Neuronal stem cell (in vitro differentiated cells): ENCODE measurements at regions not wholly inside any gene's neighbourhood (a gene's known extent, or its start where the extent isn't known, plus 50 kb on each side); places are given as distances from the start of the nearest gene placed in this dataset.

Experiments
- DNase-seq: peaks from one replicate; pipeline ENCODE4 v3.0.0-alpha.2; 2013; ENCODE audit warnings: low spot score
- H2AFZ ChIP-seq: one replicate; pipeline ENCODE4 v1.6.1; 2013; ENCODE audit warnings: mild to moderate bottlenecking, low read length, inconsistent platforms
- H2AK5ac ChIP-seq: 2 replicates; pipeline ENCODE4 v1.6.1; 2013; ENCODE audit warnings: low read depth, mild to moderate bottlenecking, inconsistent platforms, low read length, moderate library complexity, mixed read lengths
- H2BK120ac ChIP-seq: 2 replicates; pipeline ENCODE4 v1.6.1; 2013; ENCODE audit warnings: low read depth, mild to moderate bottlenecking, inconsistent platforms, low read length, moderate library complexity, mixed read lengths
- H2BK12ac ChIP-seq: one replicate; pipeline ENCODE4 v1.6.1; 2013; ENCODE audit warnings: low read length, inconsistent platforms
- H2BK15ac ChIP-seq: 2 replicates; pipeline ENCODE4 v1.6.1; 2013; ENCODE audit warnings: mild to moderate bottlenecking, low read length, inconsistent platforms, mixed read lengths
- H2BK5ac ChIP-seq: one replicate; pipeline ENCODE4 v1.6.1; 2013; ENCODE audit warnings: inconsistent platforms, mild to moderate bottlenecking, low read length, moderate library complexity
- H3K14ac ChIP-seq: one replicate; pipeline ENCODE4 v1.6.1; 2013; ENCODE audit warnings: low read length, inconsistent platforms
- H3K18ac ChIP-seq: 2 replicates; pipeline ENCODE4 v1.6.1; 2013; ENCODE audit warnings: low read length, inconsistent platforms
- H3K23ac ChIP-seq: 2 replicates; pipeline ENCODE4 v1.6.1; 2013; ENCODE audit warnings: low read depth, mild to moderate bottlenecking, mixed read lengths, low read length, inconsistent platforms; ENCODE audit not compliant: poor library complexity
- H3K27ac ChIP-seq: replicated peaks from 3 replicates; pipeline ENCODE4 v1.5.1; 2013; ENCODE audit warnings: low read length, inconsistent platforms
- H3K27me3 ChIP-seq, 3 experiments: 2 replicates each; pipeline ENCODE4 v1.6.1; 2013; ENCODE audit warnings: low read length in 3 of 3, mild to moderate bottlenecking in 2 of 3, inconsistent platforms in 1 of 3, low read depth in 1 of 3, mixed read lengths in 1 of 3, moderate library complexity in 1 of 3; ENCODE audit not compliant: control insufficient read depth in 3 of 3, insufficient read depth in 3 of 3
- H3K36me3 ChIP-seq, 2 donors: replicated peaks in 1 of 2; 2 replicates each; pipeline ENCODE4 v1.6.1; 2013; ENCODE audit warnings: low read length in 2 of 2; ENCODE audit not compliant: control insufficient read depth in 2 of 2, insufficient read depth in 2 of 2
- H3K4ac ChIP-seq: 2 replicates; pipeline ENCODE4 v1.6.1; 2013; ENCODE audit warnings: inconsistent platforms, mild to moderate bottlenecking, low read length, moderate library complexity
- H3K4me1 ChIP-seq, 2 donors: 1 replicate in 1 of 2; 2 replicates in 1 of 2; pipeline ENCODE4 v1.6.1; 2013; ENCODE audit warnings: low read length in 2 of 2, low read depth in 1 of 2; ENCODE audit not compliant: control insufficient read depth in 2 of 2, insufficient read depth in 1 of 2
- H3K4me2 ChIP-seq: one replicate; pipeline ENCODE4 v1.6.1; 2013; ENCODE audit warnings: mild to moderate bottlenecking, low read length, inconsistent platforms; ENCODE audit not compliant: insufficient read depth, poor library complexity, severe bottlenecking
- H3K4me3 ChIP-seq, 2 donors: 2 replicates each; pipeline ENCODE4 v1.5.1; 2013; ENCODE audit warnings: low read length in 2 of 2, mild to moderate bottlenecking in 2 of 2, inconsistent platforms in 1 of 2, moderate library complexity in 1 of 2
- H3K79me1 ChIP-seq: one replicate; pipeline ENCODE4 v1.6.1; 2013; ENCODE audit warnings: low read depth, mild to moderate bottlenecking, inconsistent platforms, low read length, moderate library complexity
- H3K9ac ChIP-seq: one replicate; pipeline ENCODE4 v1.6.1; 2013; ENCODE audit warnings: mild to moderate bottlenecking, low read depth, low read length, inconsistent platforms; ENCODE audit not compliant: poor library complexity
- H3K9me3 ChIP-seq, 2 donors: replicated peaks in 1 of 2; 2 replicates each; pipeline versions ENCODE3 to v1.6.1; 2013; ENCODE audit warnings: low read length in 2 of 2, mild to moderate bottlenecking in 2 of 2, inconsistent platforms in 1 of 2, low read depth in 1 of 2, mixed read lengths in 1 of 2, moderate library complexity in 1 of 2; ENCODE audit not compliant: control insufficient read depth in 2 of 2, insufficient read depth in 1 of 2
- H4K8ac ChIP-seq: one replicate; pipeline ENCODE4 v1.6.1; 2013; ENCODE audit warnings: low read depth, mild to moderate bottlenecking, inconsistent platforms, low read length, moderate library complexity
- H4K91ac ChIP-seq: one replicate; pipeline ENCODE4 v1.6.1; 2013; ENCODE audit warnings: low read length, low read depth, mild to moderate bottlenecking, inconsistent platforms; ENCODE audit not compliant: poor library complexity
- WGBS, 2 donors: extraction: QIAGEN DNeasy Blood & Tissue Kit; methylation state at CpG; one replicate each; pipeline ENCODE4 v1.1.7; 2013; ENCODE audit warnings: missing lambda C conversion rate in 2 of 2, mixed read lengths in 1 of 2; ENCODE audit not compliant: insufficient read length in 2 of 2, insufficient replicate concordance in 1 of 2; ENCODE audit errors: extremely low coverage in 2 of 2; 5-methylcytosine and 5-hydroxymethylcytosine counted together

DNA sequence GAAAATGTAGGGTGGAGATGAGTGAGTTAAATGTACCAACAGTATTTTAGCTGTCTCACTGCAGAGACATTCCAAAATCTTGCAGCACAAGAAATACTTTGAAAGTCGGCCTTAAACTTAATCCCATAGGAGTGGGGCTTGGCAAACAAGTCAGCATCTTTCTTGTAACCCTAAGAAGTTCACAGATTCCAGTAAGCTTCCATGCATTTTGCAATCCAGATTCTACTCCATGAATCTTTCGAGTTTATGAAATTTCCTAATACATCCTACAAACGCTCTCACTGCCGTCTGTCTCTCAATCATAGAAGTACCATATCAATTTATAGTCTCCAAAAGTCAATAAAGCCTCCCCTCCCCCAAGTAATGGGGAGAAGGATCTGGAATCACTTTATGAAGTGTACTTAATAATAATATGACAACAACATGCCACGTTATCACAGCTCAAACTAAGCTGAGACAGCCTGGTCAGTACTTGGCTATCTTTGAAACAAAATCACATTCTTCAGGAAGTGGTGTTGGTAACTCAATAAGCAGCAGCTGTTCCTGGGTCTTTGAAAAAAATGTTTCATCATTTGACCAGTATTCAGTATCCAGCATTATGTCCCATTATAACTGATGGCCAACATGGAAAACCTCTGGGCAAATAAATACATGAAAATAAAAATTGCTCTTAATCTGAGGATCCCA lies 317.4 kb upstream of the RUNX1 start:
- Histone ChIP-seq H3K14ac (no peak overlapping the region), H3K9ac (no peak overlapping the region), H3K23ac (no peak overlapping the region), H3K27me3 (no peaks in the 10 kb centered on the region), H4K8ac (no peak overlapping the region), H3K9me3 (no peaks in the 10 kb centered on the region), H2BK15ac (no peak overlapping the region), H3K36me3 (no peaks in the 10 kb centered on the region), H2BK12ac (no peak overlapping the region), H3K18ac (no peak overlapping the region), H2BK120ac (no peak overlapping the region), H3K4me2 (no peak overlapping the region), H2BK5ac (no peak overlapping the region), H4K91ac (no peak overlapping the region), H2AK5ac (no peak overlapping the region), H3K79me1 (no peaks in the 10 kb centered on the region), H2AFZ (no peak overlapping the region), H3K27ac (no peak overlapping the region), H3K4me1 (no peaks in the 10 kb centered on the region), H3K4ac (no peak overlapping the region), H3K4me3 (no peak overlapping the region)
- DNase-seq, result no peak
- WGBS, 2 donors, result no CpG with 5 or more reads among the region's 5 CpGs

DNA sequence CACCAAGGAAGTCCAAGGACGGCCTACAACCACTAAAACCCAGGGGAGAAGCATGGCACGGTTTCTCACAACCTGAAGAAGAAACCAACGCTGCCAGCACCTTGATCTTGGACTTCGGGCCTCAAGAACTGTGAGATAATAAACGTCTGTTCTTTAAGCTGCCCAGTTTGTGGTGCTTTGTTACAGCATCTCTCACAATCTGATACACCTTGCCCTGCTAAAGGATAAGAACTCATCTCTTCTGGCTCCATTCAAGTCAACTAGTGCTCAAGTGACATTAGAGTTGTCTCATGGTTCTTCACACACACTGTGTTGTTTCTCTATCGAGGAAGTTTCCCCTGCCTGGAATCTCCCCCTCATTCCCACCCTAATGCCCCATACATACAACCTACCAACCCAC lies 314.4 kb upstream of the RUNX1 start:
- no peak overlapping the region for H2BK120ac ChIP-seq
- H2AFZ ChIP-seq, result no peak overlapping the region
- H3K4ac ChIP-seq, result no peak overlapping the region
- no peak overlapping the region for H2BK12ac ChIP-seq
- no peaks in the 10 kb centered on the region for H3K9me3 ChIP-seq
- no peak overlapping the region for H3K27ac ChIP-seq
- H3K79me1 ChIP-seq, result no peaks in the 10 kb centered on the region
- H3K23ac ChIP-seq, result no peak overlapping the region
- no peak for DNase-seq
- no peak overlapping the region for H4K8ac ChIP-seq
- no peak overlapping the region for H2BK15ac ChIP-seq
- H3K18ac ChIP-seq, result no peak overlapping the region
- no peak overlapping the region for H3K4me3 ChIP-seq
- no peak overlapping the region for H4K91ac ChIP-seq
- no peak overlapping the region for H3K9ac ChIP-seq
- H2BK5ac ChIP-seq, result no peak overlapping the region
- H2AK5ac ChIP-seq, result no peak overlapping the region
- H3K27me3 ChIP-seq, result no peaks in the 10 kb centered on the region
- no peaks in the 10 kb centered on the region for H3K4me1 ChIP-seq
- no CpG with 5 or more reads among the region's 6 CpGs for WGBS, 2 donors
- H3K4me2 ChIP-seq, result no peak overlapping the region
- H3K14ac ChIP-seq, result no peak overlapping the region
- no peaks in the 10 kb centered on the region for H3K36me3 ChIP-seq

DNA sequence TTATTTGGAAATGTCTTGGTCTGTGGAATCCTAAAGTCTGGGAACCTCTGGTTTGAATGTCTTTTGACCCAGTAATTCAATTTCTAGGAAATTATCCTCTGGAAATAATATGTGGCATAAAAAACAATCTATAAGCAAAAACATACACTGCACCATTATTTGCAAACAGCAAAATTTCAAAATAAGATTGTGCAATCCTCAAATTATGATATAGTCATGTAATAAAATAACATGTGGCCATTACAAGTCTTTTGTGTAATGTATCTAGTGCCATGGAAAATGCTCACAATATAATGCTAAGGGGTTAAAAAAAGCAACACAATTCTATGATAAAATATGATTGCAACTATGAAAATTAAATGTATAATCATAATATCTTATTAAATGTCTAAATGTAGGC lies 312.9 kb upstream of the RUNX1 start:
- no peak overlapping the region for H2AFZ ChIP-seq
- no peaks in the 10 kb centered on the region for H3K9me3 ChIP-seq
- H3K36me3 ChIP-seq, result no peaks in the 10 kb centered on the region
- H2BK15ac ChIP-seq, result no peak overlapping the region
- H3K23ac ChIP-seq, result no peak overlapping the region
- no peak overlapping the region for H3K18ac ChIP-seq
- no peak overlapping the region for H3K4me3 ChIP-seq
- H2BK5ac ChIP-seq, result no peak overlapping the region
- no peak overlapping the region for H3K9ac ChIP-seq
- H2AK5ac ChIP-seq, result no peak overlapping the region
- no peak overlapping the region for H4K8ac ChIP-seq
- DNase-seq, result no peak
- H2BK120ac ChIP-seq, result no peak overlapping the region
- no peaks in the 10 kb centered on the region for H3K79me1 ChIP-seq
- no peak overlapping the region for H3K4ac ChIP-seq
- H3K4me2 ChIP-seq, result no peak overlapping the region
- no peaks in the 10 kb centered on the region for H3K27me3 ChIP-seq
- no peak overlapping the region for H2BK12ac ChIP-seq
- no peak overlapping the region for H3K27ac ChIP-seq
- no peak overlapping the region for H4K91ac ChIP-seq
- H3K14ac ChIP-seq, result no peak overlapping the region
- H3K4me1 ChIP-seq, result no peaks in the 10 kb centered on the region

DNA sequence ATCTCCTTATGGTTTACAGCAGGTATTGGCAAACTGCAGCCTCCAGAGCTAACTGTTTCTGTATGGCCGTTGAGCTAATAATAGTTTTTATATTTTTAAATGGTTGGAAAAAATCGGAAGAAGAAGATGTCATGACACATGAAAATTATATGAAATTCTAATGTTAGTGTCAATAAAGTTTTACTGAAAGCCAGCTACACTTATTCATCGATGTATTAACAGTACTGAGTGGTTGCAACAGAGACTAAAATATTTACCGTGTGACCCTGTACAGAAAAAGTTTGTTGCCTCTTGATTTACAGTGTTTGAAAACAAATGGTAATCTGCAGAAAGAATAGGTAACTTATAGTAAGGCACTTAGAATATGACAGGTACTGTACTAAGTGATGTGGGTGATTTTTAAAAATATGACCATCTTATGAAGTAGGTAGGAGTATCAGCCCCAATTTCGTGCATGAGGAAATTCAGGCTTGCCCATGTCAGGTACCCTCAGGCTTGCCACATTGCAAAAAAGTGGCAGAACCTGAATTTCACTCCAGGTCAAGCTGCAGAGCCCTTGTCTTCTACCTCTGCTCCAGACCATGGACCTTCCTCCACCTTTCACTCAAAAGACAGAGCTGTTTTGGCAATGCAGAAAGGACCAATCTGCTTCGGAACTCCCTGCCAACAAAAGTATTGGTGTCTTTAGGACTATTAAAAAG lies 311.9 kb upstream of the RUNX1 start:
- H3K4ac ChIP-seq, result no peak overlapping the region
- no peak for DNase-seq

More for the DNA sequence above, 311.9 kb upstream of the RUNX1 start:
- no peak overlapping the region for H2BK15ac ChIP-seq
- no peaks in the 10 kb centered on the region for H3K36me3 ChIP-seq
- H3K79me1 ChIP-seq, result no peaks in the 10 kb centered on the region
- no peak overlapping the region for H3K9ac ChIP-seq
- H3K14ac ChIP-seq, result no peak overlapping the region
- no peak overlapping the region for H4K8ac ChIP-seq
- H3K23ac ChIP-seq, result no peak overlapping the region
- H3K9me3 ChIP-seq, result no peaks in the 10 kb centered on the region
- no peak overlapping the region for H2BK12ac ChIP-seq
- no peaks in the 10 kb centered on the region for H3K27me3 ChIP-seq
- no peak overlapping the region for H2AK5ac ChIP-seq
- no peak overlapping the region for H3K27ac ChIP-seq
- no peak overlapping the region for H2BK5ac ChIP-seq
- no peaks in the 10 kb centered on the region for H3K4me1 ChIP-seq
- H2BK120ac ChIP-seq, result no peak overlapping the region
- no peak overlapping the region for H3K4me3 ChIP-seq
- H3K4me2 ChIP-seq, result no peak overlapping the region
- WGBS, 2 donors, result 100% methylated on average over 1 of the region's 6 CpGs
- no peak overlapping the region for H2AFZ ChIP-seq
- no peak overlapping the region for H3K18ac ChIP-seq
- H4K91ac ChIP-seq, result no peak overlapping the region
